WTC11 (cell line): ENCODE measurements at regions not wholly inside any gene's neighbourhood (a gene's known extent, or its start where the extent isn't known, plus 50 kb on each side); places are given as distances from the start of the nearest gene placed in this dataset.

ENCODE experiments used
- ATAC-seq: fragments of 200-7000 bp; cut with Tn5 transposase; 2 replicates; pipeline ENCODE4 v1.10.0; 2021; ENCODE audit warnings: mild to moderate bottlenecking, moderate library complexity
- CTCF ChIA-PET: fragments of 300-600 bp; sonication (Branson Sonifier 250); formaldehyde crosslinking; loops from one replicate; lab custom pipeline; 2021; ENCODE audit warnings: antibody characterized with exemption; lab: Charles Lee
- POLR2A ChIA-PET: fragments of 350-600 bp; sonication (Branson Sonifier 250); formaldehyde crosslinking; loops from one replicate; lab custom pipeline; 2021; ENCODE audit warnings: antibody characterized with exemption; lab: Charles Lee
- DNase-seq: peaks from one replicate; pipeline ENCODE4 v3.0.0; 2021; ENCODE audit warnings: low spot score
- H3K27ac Mint-ChIP-seq: 2 replicates; pipeline ENCODE4 v1.8.0; 2021; ENCODE audit warnings: mixed read lengths
- H3K27me3 Mint-ChIP-seq: 2 replicates; pipeline ENCODE4 v1.8.0; 2021; ENCODE audit warnings: low read depth, mild to moderate bottlenecking, moderate library complexity, mixed read lengths
- H3K36me3 Mint-ChIP-seq: 2 replicates; pipeline ENCODE4 v1.8.0; 2021; ENCODE audit warnings: mixed read lengths
- H3K4me1 Mint-ChIP-seq: 2 replicates; pipeline ENCODE4 v1.8.0; 2022; ENCODE audit warnings: mixed read lengths
- H3K4me3 Mint-ChIP-seq: 2 replicates; pipeline ENCODE4 v1.8.0; 2021; ENCODE audit warnings: mild to moderate bottlenecking, moderate library complexity, mixed read lengths
- H3K9me3 Mint-ChIP-seq: 2 replicates; pipeline ENCODE4 v1.8.0; 2021; ENCODE audit warnings: mixed read lengths
- AFF4 ChIP-seq: sonication (generic); formaldehyde crosslinking; IDR thresholded peaks from 2 replicates; pipeline ENCODE4 v1.8.1; 2023; ENCODE audit warnings: mild to moderate bottlenecking, missing genetic modification reagents, borderline replicate concordance
- ATF1 ChIP-seq: sonication (generic); formaldehyde crosslinking; IDR thresholded peaks from 2 replicates; pipeline ENCODE4 v1.8.1; 2023; ENCODE audit warnings: mild to moderate bottlenecking, moderate library complexity, missing genetic modification reagents
- CREB1 ChIP-seq: sonication (generic); formaldehyde crosslinking; IDR thresholded peaks from 2 replicates; pipeline ENCODE4 v1.8.0; 2023; ENCODE audit warnings: mild to moderate bottlenecking, missing genetic modification reagents
- CREM ChIP-seq: sonication (generic); formaldehyde crosslinking; IDR thresholded peaks from 2 replicates; pipeline ENCODE4 v1.8.1; 2022; ENCODE audit warnings: mild to moderate bottlenecking, missing genetic modification reagents, moderate library complexity
- ETV6 ChIP-seq: sonication (generic); formaldehyde crosslinking; IDR thresholded peaks from 2 replicates; pipeline ENCODE4 v1.8.1; 2022; ENCODE audit warnings: mild to moderate bottlenecking, missing genetic modification reagents
- FOXP4 ChIP-seq: sonication (generic); formaldehyde crosslinking; IDR thresholded peaks from 2 replicates; pipeline ENCODE4 v1.8.0; 2022; ENCODE audit warnings: mild to moderate bottlenecking, missing genetic modification reagents
- GABPB1 ChIP-seq: sonication (generic); formaldehyde crosslinking; IDR thresholded peaks from 2 replicates; pipeline ENCODE4 v1.8.1; 2023; ENCODE audit warnings: mild to moderate bottlenecking, missing genetic modification reagents
- JUN ChIP-seq: sonication (generic); formaldehyde crosslinking; IDR thresholded peaks from 2 replicates; pipeline ENCODE4 v1.8.0; 2023; ENCODE audit warnings: mild to moderate bottlenecking, missing genetic modification reagents
- MYBL2 ChIP-seq: sonication (generic); formaldehyde crosslinking; IDR thresholded peaks from 2 replicates; pipeline ENCODE4 v1.8.1; 2023; ENCODE audit warnings: mild to moderate bottlenecking, moderate library complexity, missing genetic modification reagents
- NFE2L1 ChIP-seq: sonication (generic); formaldehyde crosslinking; IDR thresholded peaks from 2 replicates; pipeline ENCODE4 v1.8.1; 2023; ENCODE audit warnings: missing genetic modification reagents
- NR3C1 ChIP-seq: sonication (generic); formaldehyde crosslinking; conservative IDR thresholded peaks from 2 replicates; pipeline ENCODE4 v1.8.1; 2023; ENCODE audit warnings: low read depth, mild to moderate bottlenecking, missing genetic modification reagents
- PRRX2 ChIP-seq: fragments of 250-450 bp; sonication (Bioruptor Pico); IDR thresholded peaks from 2 replicates; pipeline ENCODE4 v1.8.0; 2021; ENCODE audit warnings: mild to moderate bottlenecking
- SMAD4 ChIP-seq: sonication (generic); formaldehyde crosslinking; IDR thresholded peaks from 2 replicates; pipeline ENCODE4 v1.8.0; 2022; ENCODE audit warnings: mild to moderate bottlenecking, missing genetic modification reagents
- TEAD1 ChIP-seq: sonication (generic); formaldehyde crosslinking; IDR thresholded peaks from 2 replicates; pipeline ENCODE4 v1.8.0; 2022; ENCODE audit warnings: mild to moderate bottlenecking, missing genetic modification reagents
- ZBTB21 ChIP-seq: sonication (generic); formaldehyde crosslinking; IDR thresholded peaks from 2 replicates; pipeline ENCODE4 v1.8.1; 2023; ENCODE audit warnings: mild to moderate bottlenecking, missing genetic modification reagents, borderline replicate concordance
- TF ChIP-seq, protein P1 (sequence below): fragments of 250-450 bp; sonication (Bioruptor Pico); IDR thresholded peaks from 2 replicates; pipeline ENCODE4 v1.9.0; 2021; ENCODE audit warnings: mild to moderate bottlenecking
- TF ChIP-seq, protein P2 (sequence below): fragments of 250-450 bp; sonication (Bioruptor Pico); IDR thresholded peaks from 2 replicates; pipeline ENCODE4 v1.9.0; 2021; ENCODE audit warnings: mild to moderate bottlenecking
- TF ChIP-seq, protein P3 (sequence below): sonication (generic); formaldehyde crosslinking; IDR thresholded peaks from 2 replicates; pipeline ENCODE4 v1.8.1; 2022; ENCODE audit warnings: mild to moderate bottlenecking, missing genetic modification reagents, moderate library complexity, borderline replicate concordance

DNA sequence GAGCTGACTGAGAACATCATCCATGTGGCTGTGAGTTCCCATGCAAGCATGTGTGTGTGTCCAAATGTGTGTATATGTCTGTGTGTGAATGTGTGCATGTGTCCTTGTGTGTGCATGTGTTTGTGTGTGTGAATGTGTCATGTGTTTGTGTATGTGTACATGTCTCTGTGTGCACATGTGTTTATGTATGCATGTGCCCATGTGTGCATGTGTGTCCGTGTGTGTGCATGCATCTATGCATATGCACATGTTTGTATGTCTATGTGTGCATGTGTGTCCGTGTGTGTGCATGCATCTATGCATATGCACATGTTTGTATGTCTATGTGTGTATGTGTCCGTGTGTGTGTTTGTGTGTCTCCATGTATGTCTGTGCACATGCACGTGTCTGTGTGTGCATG is 99.7 kb downstream of the LBH start:
- Mint-ChIP-seq H3K4me1 (peaks cover 18% of the 10 kb centered on the region), H3K36me3 (no peaks in the 10 kb centered on the region), H3K9me3 (peaks cover 21% of the 10 kb centered on the region), H3K4me3 (no peak overlapping the region), H3K27ac (no peak overlapping the region), H3K27me3 (no peaks in the 10 kb centered on the region; the same call in 1 of the 2 replicates)
- ATAC-seq (no peak), DNase-seq (no peak)
- TF ChIP-seq GABPB1, result no peak
- TF ChIP-seq MYBL2 (CRISPR knock-in tag), result no peak
- no peak for TF ChIP-seq NR3C1
- TF ChIP-seq PRRX2 (CRISPR knock-in tag), result no peak
- TF ChIP-seq, protein P1, sequence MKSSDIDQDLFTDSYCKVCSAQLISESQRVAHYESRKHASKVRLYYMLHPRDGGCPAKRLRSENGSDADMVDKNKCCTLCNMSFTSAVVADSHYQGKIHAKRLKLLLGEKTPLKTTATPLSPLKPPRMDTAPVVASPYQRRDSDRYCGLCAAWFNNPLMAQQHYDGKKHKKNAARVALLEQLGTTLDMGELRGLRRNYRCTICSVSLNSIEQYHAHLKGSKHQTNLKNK (CRISPR knock-in tag), result no peak
- no peak for TF ChIP-seq SMAD4 (CRISPR knock-in tag)
- TF ChIP-seq TEAD1 (CRISPR knock-in tag), result no peak
- TF ChIP-seq CREM, result no peak
- ChIA-PET POLR2A (no interaction called here), CTCF (no interaction called here)

- Mint-ChIP-seq H3K4me1 (peaks cover 18% of the 10 kb centered on the region), H3K9me3 (peaks cover 21% of the 10 kb centered on the region), H3K27ac (no peak overlapping the region), H3K4me3 (no peak overlapping the region), H3K36me3 (no peaks in the 10 kb centered on the region), H3K27me3 (no peaks in the 10 kb centered on the region; the same call in 1 of the 2 replicates)
- DNase-seq (no peak), ATAC-seq (no peak)
- POLR2A ChIA-PET, result no interaction called here
- CTCF ChIA-PET, result no interaction called here
- TF ChIP-seq JUN (CRISPR knock-in tag) (no peak), ATF1 (CRISPR knock-in tag) (no peak), CREB1 (no peak), ZBTB21 (CRISPR knock-in tag) (no peak), NFE2L1 (CRISPR knock-in tag) (no peak), FOXP4 (CRISPR knock-in tag) (no peak), AFF4 (CRISPR knock-in tag) (no peak), ETV6 (CRISPR knock-in tag) (no peak), MYBL2 (CRISPR knock-in tag) (no peak)
- TF ChIP-seq, protein P2, sequence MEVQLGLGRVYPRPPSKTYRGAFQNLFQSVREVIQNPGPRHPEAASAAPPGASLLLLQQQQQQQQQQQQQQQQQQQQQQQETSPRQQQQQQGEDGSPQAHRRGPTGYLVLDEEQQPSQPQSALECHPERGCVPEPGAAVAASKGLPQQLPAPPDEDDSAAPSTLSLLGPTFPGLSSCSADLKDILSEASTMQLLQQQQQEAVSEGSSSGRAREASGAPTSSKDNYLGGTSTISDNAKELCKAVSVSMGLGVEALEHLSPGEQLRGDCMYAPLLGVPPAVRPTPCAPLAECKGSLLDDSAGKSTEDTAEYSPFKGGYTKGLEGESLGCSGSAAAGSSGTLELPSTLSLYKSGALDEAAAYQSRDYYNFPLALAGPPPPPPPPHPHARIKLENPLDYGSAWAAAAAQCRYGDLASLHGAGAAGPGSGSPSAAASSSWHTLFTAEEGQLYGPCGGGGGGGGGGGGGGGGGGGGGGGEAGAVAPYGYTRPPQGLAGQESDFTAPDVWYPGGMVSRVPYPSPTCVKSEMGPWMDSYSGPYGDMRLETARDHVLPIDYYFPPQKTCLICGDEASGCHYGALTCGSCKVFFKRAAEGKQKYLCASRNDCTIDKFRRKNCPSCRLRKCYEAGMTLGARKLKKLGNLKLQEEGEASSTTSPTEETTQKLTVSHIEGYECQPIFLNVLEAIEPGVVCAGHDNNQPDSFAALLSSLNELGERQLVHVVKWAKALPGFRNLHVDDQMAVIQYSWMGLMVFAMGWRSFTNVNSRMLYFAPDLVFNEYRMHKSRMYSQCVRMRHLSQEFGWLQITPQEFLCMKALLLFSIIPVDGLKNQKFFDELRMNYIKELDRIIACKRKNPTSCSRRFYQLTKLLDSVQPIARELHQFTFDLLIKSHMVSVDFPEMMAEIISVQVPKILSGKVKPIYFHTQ (CRISPR knock-in tag), result no peak
- TF ChIP-seq, protein P3, sequence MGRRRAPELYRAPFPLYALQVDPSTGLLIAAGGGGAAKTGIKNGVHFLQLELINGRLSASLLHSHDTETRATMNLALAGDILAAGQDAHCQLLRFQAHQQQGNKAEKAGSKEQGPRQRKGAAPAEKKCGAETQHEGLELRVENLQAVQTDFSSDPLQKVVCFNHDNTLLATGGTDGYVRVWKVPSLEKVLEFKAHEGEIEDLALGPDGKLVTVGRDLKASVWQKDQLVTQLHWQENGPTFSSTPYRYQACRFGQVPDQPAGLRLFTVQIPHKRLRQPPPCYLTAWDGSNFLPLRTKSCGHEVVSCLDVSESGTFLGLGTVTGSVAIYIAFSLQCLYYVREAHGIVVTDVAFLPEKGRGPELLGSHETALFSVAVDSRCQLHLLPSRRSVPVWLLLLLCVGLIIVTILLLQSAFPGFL (CRISPR knock-in tag), result no peak
Observed at GRCh38 chr2:30331869-30332268, 100.5 kb downstream of the LBH start.
